CD14-positive monocyte (primary cell): ENCODE measurements at regions not wholly inside any gene's neighbourhood (a gene's known extent, or its start where the extent isn't known, plus 50 kb on each side); places are given as distances from the start of the nearest gene placed in this dataset.

Source experiments
- DNase-seq, 3 donors: peaks; one replicate each; pipeline ENCODE4 v3.0.0-alpha.2; 2011 to 2022
- H2AFZ ChIP-seq: 2 replicates; pipeline ENCODE4 v1.6.0; 2012; ENCODE audit warnings: mild to moderate bottlenecking, low read depth, low read length, inconsistent platforms; ENCODE audit not compliant: insufficient read depth, poor library complexity, severe bottlenecking
- H3K27ac ChIP-seq, 2 donors: 1 replicate in 1 of 2; 2 replicates in 1 of 2; pipeline ENCODE4 v1.5.1; 2012 to 2013; ENCODE audit warnings: low read length in 2 of 2, control low read depth in 1 of 2, inconsistent platforms in 1 of 2, low read depth in 1 of 2, mild to moderate bottlenecking in 1 of 2
- H3K27me3 ChIP-seq, 2 donors: one replicate each; pipeline versions ENCODE4 v1.6.0 to v1.6.1; 2011 to 2013; ENCODE audit warnings: low read length in 2 of 2; ENCODE audit not compliant: control insufficient read depth in 2 of 2, insufficient read depth in 2 of 2
- H3K36me3 ChIP-seq, 2 donors: replicated peaks in 1 of 2; 1 replicate in 1 of 2; 2 replicates in 1 of 2; pipeline versions ENCODE4 v1.5.1 to v1.6.1; 2012 to 2013; ENCODE audit warnings: low read length in 2 of 2, control low read depth in 1 of 2, inconsistent platforms in 1 of 2, mild to moderate bottlenecking in 1 of 2; ENCODE audit not compliant: insufficient read depth in 2 of 2, control insufficient read depth in 1 of 2
- H3K4me1 ChIP-seq, 2 donors: 1 replicate in 1 of 2; 2 replicates in 1 of 2; pipeline versions ENCODE4 v1.5.1 to v1.6.1; 2012 to 2013; ENCODE audit warnings: low read length in 2 of 2, control low read depth in 1 of 2, inconsistent platforms in 1 of 2, mild to moderate bottlenecking in 1 of 2, moderate library complexity in 1 of 2; ENCODE audit not compliant: insufficient read depth in 2 of 2, control insufficient read depth in 1 of 2
- H3K4me2 ChIP-seq: replicated peaks from 2 replicates; pipeline ENCODE3; 2012; ENCODE audit warnings: low read length, moderate library complexity, mild to moderate bottlenecking; ENCODE audit not compliant: poor library complexity, severe bottlenecking; ENCODE audit errors: extremely low read depth
- H3K4me3 ChIP-seq, 3 experiments: fragments of 200-600 bp in 1 of 3; sonication (generic) in 1 of 3; replicated peaks in 1 of 3; 1 replicate in 2 of 3; 2 replicates in 1 of 3; pipeline ENCODE4 v1.5.1; 2011 to 2013; ENCODE audit warnings: low read length in 3 of 3, mild to moderate bottlenecking in 3 of 3, control low read depth in 2 of 3, low read depth in 2 of 3, inconsistent platforms in 1 of 3, moderate library complexity in 1 of 3
- H3K79me2 ChIP-seq: 2 replicates; pipeline ENCODE4 v1.6.0; 2012; ENCODE audit warnings: mild to moderate bottlenecking, control low read depth, inconsistent platforms, low read length, moderate library complexity; ENCODE audit not compliant: insufficient read depth
- H3K9ac ChIP-seq: 2 replicates; pipeline ENCODE4 v1.6.0; 2017; ENCODE audit warnings: low read length, mild to moderate bottlenecking; ENCODE audit not compliant: insufficient read depth, poor library complexity, severe bottlenecking
- H3K9me3 ChIP-seq, 2 donors: replicated peaks in 1 of 2; 1 replicate in 1 of 2; 2 replicates in 1 of 2; pipeline versions ENCODE4 v1.5.1 to v1.6.1; 2012 to 2013; ENCODE audit warnings: low read length in 2 of 2, control low read depth in 1 of 2; ENCODE audit not compliant: control insufficient read depth in 1 of 2, insufficient read depth in 1 of 2
- H4K20me1 ChIP-seq: 2 replicates; pipeline ENCODE4 v1.6.0; 2012; ENCODE audit warnings: mild to moderate bottlenecking, low read length, control low read depth, moderate library complexity; ENCODE audit not compliant: insufficient read depth
- H3K27ac Mint-ChIP-seq, 7 donors: one replicate each; pipeline ENCODE4 v1.8.0; 2020; ENCODE audit warnings: mild to moderate bottlenecking in 7 of 7, mixed read lengths in 7 of 7, moderate library complexity in 6 of 7, inconsistent platforms in 2 of 7
- H3K27me3 Mint-ChIP-seq, 3 donors: one replicate each; pipeline ENCODE4 v1.8.0; 2021 to 2022; ENCODE audit warnings: low read depth in 3 of 3, mild to moderate bottlenecking in 3 of 3, mixed read lengths in 3 of 3, moderate library complexity in 3 of 3, inconsistent platforms in 1 of 3
- H3K36me3 Mint-ChIP-seq, 2 donors: one replicate each; pipeline ENCODE4 v1.8.0; 2020; ENCODE audit warnings: mixed read lengths in 2 of 2, inconsistent platforms in 1 of 2, mild to moderate bottlenecking in 1 of 2
- H3K4me1 Mint-ChIP-seq: one replicate; pipeline ENCODE4 v1.8.0; 2020; ENCODE audit warnings: mild to moderate bottlenecking, mixed read lengths
- H3K4me3 Mint-ChIP-seq, 2 donors: one replicate each; pipeline ENCODE4 v1.8.0; 2020; ENCODE audit warnings: mild to moderate bottlenecking in 2 of 2, mixed read lengths in 2 of 2, moderate library complexity in 1 of 2
- H3K9me3 Mint-ChIP-seq, 7 donors: one replicate each; pipeline ENCODE4 v1.8.0; 2020 to 2022; ENCODE audit warnings: mixed read lengths in 7 of 7, mild to moderate bottlenecking in 6 of 7, moderate library complexity in 6 of 7, inconsistent platforms in 2 of 7
- WGBS: methylation state at CpG from one replicate; pipeline ENCODE4 v1.1.5; 2013; ENCODE audit warnings: missing lambda C conversion rate; ENCODE audit not compliant: insufficient coverage; 5-methylcytosine and 5-hydroxymethylcytosine counted together
- intact Hi-C, 2 donors: fragments of 100-400 bp; cut with micrococcal nuclease; formaldehyde crosslinking; loops; one replicate each; pipeline versions ENCODE4 v1.15.0 to v1.15.1; 2023
- TF ChIP-seq, protein P1 (sequence below): fragments of 200-600 bp; IDR thresholded peaks from one replicate; pipeline ENCODE4 v1.8.0; 2022; ENCODE audit warnings: antibody characterized with exemption, mild to moderate bottlenecking

DNA sequence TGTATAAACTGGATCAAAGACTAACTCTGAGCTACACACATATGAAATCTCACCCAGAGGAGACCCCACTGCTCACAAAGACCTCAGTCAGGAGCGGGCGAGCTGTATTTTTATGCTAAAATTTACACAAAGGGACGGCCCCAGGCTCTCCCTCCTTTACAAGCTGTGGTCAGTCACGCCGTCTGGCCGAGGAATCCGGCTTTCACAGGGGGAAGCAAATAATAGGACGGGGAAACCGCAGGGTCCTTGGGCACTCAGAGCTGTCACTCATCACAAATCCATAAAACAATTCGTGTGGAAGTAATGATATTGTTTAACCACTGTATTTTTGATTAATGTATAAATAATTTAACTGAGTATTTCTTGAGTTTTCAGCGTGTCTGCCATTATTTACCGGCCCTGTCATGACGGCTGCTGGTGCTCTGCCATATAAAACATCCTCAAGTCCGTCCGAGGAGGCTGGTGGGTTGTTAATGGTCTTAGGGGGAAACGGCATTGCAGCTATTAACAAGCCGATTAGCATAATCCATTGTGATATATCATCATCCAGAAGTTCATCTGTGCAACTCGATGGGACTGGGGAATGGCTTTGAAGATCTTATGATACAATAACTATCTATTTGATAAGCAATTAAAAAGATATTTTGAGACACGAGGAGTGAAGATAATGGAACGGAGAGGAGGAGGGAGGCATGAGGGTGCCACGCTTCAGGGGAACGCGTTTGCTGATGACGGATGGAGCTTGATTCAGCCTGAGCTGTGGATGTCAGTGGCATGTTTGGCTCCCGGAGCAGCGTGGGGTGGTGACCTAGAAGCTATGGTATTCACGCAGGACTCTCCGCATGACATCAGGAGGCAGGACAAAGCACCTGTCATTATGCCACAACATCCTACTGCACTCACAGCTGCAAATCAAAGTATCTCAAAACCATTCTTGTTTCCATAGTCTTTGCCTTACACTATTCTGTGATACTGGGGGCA, 150.9 kb downstream of the SHOX start:
- Histone ChIP-seq H4K20me1 (no peaks in the 10 kb centered on the region), H3K9me3 (no peaks in the 10 kb centered on the region), H3K27ac (no peak overlapping the region), H3K79me2 (no peaks in the 10 kb centered on the region), H3K36me3 (no peaks in the 10 kb centered on the region), H3K4me1 (no peaks in the 10 kb centered on the region), H3K27me3 (no peaks in the 10 kb centered on the region), H2AFZ (no peak overlapping the region), H3K4me2 (no peak overlapping the region), H3K4me3 (no peak overlapping the region), H3K9ac (no peak overlapping the region)
- Mint-ChIP-seq H3K9me3 (peaks cover 0 to 3% (median 0%) of the 10 kb centered on the region in 7 donors), H3K4me3 (no peak overlapping the region), H3K27ac (no peak overlapping the region), H3K36me3 (no peaks in the 10 kb centered on the region), H3K4me1 (no peaks in the 10 kb centered on the region), H3K27me3 (peaks cover 8 to 18% (median 17%) of the 10 kb centered on the region in 3 donors)
- TF ChIP-seq, protein P1, sequence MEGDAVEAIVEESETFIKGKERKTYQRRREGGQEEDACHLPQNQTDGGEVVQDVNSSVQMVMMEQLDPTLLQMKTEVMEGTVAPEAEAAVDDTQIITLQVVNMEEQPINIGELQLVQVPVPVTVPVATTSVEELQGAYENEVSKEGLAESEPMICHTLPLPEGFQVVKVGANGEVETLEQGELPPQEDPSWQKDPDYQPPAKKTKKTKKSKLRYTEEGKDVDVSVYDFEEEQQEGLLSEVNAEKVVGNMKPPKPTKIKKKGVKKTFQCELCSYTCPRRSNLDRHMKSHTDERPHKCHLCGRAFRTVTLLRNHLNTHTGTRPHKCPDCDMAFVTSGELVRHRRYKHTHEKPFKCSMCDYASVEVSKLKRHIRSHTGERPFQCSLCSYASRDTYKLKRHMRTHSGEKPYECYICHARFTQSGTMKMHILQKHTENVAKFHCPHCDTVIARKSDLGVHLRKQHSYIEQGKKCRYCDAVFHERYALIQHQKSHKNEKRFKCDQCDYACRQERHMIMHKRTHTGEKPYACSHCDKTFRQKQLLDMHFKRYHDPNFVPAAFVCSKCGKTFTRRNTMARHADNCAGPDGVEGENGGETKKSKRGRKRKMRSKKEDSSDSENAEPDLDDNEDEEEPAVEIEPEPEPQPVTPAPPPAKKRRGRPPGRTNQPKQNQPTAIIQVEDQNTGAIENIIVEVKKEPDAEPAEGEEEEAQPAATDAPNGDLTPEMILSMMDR, result no peak
- intact Hi-C loops, result no loop called here
- 41% methylated on average over 11 of the region's 28 CpGs for WGBS
- no peak for DNase-seq

DNA sequence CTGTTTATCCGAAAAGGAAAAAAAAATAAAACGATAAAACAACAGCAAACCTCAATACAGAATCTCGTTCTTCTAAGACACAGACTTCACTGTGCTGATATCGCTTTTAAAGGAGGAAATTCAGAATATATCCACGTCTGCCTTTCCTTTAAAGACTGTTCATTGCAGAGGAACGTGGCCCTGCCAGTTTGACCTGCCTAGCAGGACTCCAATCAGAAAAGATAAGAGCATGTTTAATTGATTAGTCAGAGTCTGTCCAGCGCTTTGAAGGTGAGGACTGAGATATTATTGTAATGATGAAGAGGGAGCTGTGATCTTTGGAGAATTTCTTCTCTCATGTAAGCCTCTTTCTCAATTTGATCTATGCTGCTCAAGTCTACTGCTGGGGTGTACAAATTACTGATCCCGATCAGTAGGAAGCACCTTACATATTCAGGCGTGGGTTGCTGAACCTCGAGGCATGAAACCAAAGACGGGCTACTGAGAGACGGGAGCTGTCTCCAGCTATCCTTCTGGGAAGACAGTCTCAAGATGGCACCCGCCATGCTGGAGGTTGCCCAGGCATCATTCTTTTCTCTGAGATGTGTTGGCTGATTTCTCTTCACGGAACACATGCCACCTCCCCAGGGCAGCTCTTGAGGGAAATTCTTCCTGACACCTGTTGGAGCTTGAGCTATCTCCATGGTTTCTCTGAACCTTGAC, 146.1 kb downstream of the SHOX start:
- Histone ChIP-seq H3K4me3 (no peak overlapping the region), H4K20me1 (no peaks in the 10 kb centered on the region), H3K27me3 (no peaks in the 10 kb centered on the region), H3K79me2 (no peaks in the 10 kb centered on the region), H3K4me1 (no peaks in the 10 kb centered on the region), H3K9me3 (no peaks in the 10 kb centered on the region), H3K36me3 (no peaks in the 10 kb centered on the region), H3K27ac (no peak overlapping the region), H3K9ac (no peak overlapping the region), H3K4me2 (no peak overlapping the region), H2AFZ (no peak overlapping the region)
- Mint-ChIP-seq H3K27ac (peak overlapping the region in 1 of 7 donors; percentile 63), H3K4me1 (no peaks in the 10 kb centered on the region), H3K4me3 (no peak overlapping the region), H3K27me3 (peaks cover 8 to 14% (median 11%) of the 10 kb centered on the region in 3 donors), H3K36me3 (no peaks in the 10 kb centered on the region), H3K9me3 (peaks cover 0 to 7% (median 0%) of the 10 kb centered on the region in 7 donors)
- intact Hi-C loops, result no loop called here
- TF ChIP-seq, protein P1, result no peak
- no peak for DNase-seq
- 84% methylated on average over 5 of the region's 14 CpGs for WGBS
